ENCODE measurements at regions not wholly inside any gene's neighbourhood (a gene's known extent, or its start where the extent isn't known, plus 50 kb on each side); places are given as distances from the start of the nearest gene placed in this dataset.
"Not testable (repeated sequence)": the region's sequence is repeated elsewhere in the genome, so short reads cannot be mapped to it uniquely, and the experiment has no call there.

GRCh38 chr2:223324402-223324801 is 272.4 kb downstream of the KCNE4 start (continued):
- TF ChIP-seq RELA (CRISPR knock-in tag; IDR thresholded peaks at IDR 0.05; ENCODE audit: borderline replicate concordance): no peak
- no peak for TF ChIP-seq GTF2I (CRISPR knock-in tag; conservative IDR thresholded peaks at IDR 0.05)
- no peak for TF ChIP-seq ETV6 (CRISPR knock-in tag; IDR thresholded peaks at IDR 0.05)

GRCh38 chr2:223328578-223328977 is 273.6 kb downstream of the SCG2 start:
- no peak overlapping the region for H3K27ac Mint-ChIP-seq
- H3K4me3 Mint-ChIP-seq: no peak overlapping the region
- H3K9me3 Mint-ChIP-seq: peaks cover 11% of the 10 kb centered on the region
- peaks cover 7% of the 10 kb centered on the region; the same call in 1 of the 2 replicates for H3K27me3 Mint-ChIP-seq (ENCODE audit: low read depth)
- DNase-seq (ENCODE audit: low spot score) (no peak), ATAC-seq (no peak)
- no peaks in the 10 kb centered on the region for H3K36me3 Mint-ChIP-seq
- TF ChIP-seq ZNF317 (CRISPR knock-in tag; IDR thresholded peaks at IDR 0.05; ENCODE audit: borderline replicate concordance, low read depth): no peak
- CTCF ChIA-PET: no interaction called here
- peaks cover 7% of the 10 kb centered on the region; the same call in 1 of the 2 replicates for H3K4me1 Mint-ChIP-seq
- POLR2A ChIA-PET: no interaction called here

- H3K36me3 Mint-ChIP-seq; H3K4me3 Mint-ChIP-seq; H3K4me1 Mint-ChIP-seq; CTCF ChIA-PET; H3K27me3 Mint-ChIP-seq (ENCODE audit: low read depth); POLR2A ChIA-PET; H3K27ac Mint-ChIP-seq: not testable (repeated sequence)
- ATAC-seq (peak; percentile 82), DNase-seq (ENCODE audit: low spot score) (peak; percentile 69)
- 0 out of 2 replicates have a peak, but pooled peaks have one; percentile 38 for TF ChIP-seq FOXP1 (CRISPR knock-in tag; IDR thresholded peaks at IDR 0.05; ENCODE audit: borderline replicate concordance)
- H3K9me3 Mint-ChIP-seq: peaks cover 14% of the 10 kb centered on the region
These were observed 271.4 kb downstream of the SCG2 start for GRCh38 chr2:223330747-223331146.

DNA sequence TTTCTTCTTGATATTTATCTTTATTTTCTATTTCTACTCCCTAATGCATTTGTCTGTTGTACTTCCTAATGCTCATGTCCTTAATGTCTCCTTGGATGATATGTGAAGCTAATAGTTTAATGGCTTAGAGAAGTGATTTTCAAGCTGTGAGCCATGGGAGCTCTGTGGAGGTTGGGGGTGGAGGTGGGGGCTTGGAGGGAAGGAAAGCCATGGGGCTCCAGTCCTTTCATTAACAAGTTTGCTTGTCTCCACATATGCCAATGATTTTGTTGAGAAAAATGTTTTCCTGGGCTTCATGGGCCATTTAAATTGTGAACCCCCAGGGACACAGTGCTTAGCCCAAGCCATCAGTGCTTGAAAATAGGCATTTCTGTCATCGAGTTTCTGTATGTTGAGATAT is 264.1 kb downstream of the SCG2 start:
- H3K9me3 Mint-ChIP-seq: 0 out of 2 replicates have a peak, but pooled peaks cover 4% of the 10 kb centered on the region
- peaks cover 8% of the 10 kb centered on the region for H3K4me1 Mint-ChIP-seq
- peaks cover 3% of the 10 kb centered on the region; the same call in 1 of the 2 replicates for H3K27me3 Mint-ChIP-seq (ENCODE audit: low read depth)
- CTCF ChIA-PET: interaction anchor here (0.6 to 1.2 kb wide), 2 partner anchors 31 to 318 kb away, joined by 3 read pairs; no protein-coding TSS in a partner anchor
- H3K36me3 Mint-ChIP-seq: no peaks in the 10 kb centered on the region
- no peak for DNase-seq (ENCODE audit: low spot score)
- no peak for ATAC-seq
- TF ChIP-seq AFF4 (CRISPR knock-in tag; IDR thresholded peaks at IDR 0.05; ENCODE audit: borderline replicate concordance) (no peak), ZNF263 (CRISPR knock-in tag; IDR thresholded peaks at IDR 0.05; ENCODE audit: low read depth) (no peak), IRF1 (CRISPR knock-in tag; IDR thresholded peaks at IDR 0.05) (no peak), HMGXB4 (CRISPR knock-in tag; IDR thresholded peaks at IDR 0.05) (no peak), PRRX2 (CRISPR knock-in tag; IDR thresholded peaks at IDR 0.05) (no peak), TEAD4 (CRISPR knock-in tag; IDR thresholded peaks at IDR 0.05) (no peak)
- TF ChIP-seq, protein P1, sequence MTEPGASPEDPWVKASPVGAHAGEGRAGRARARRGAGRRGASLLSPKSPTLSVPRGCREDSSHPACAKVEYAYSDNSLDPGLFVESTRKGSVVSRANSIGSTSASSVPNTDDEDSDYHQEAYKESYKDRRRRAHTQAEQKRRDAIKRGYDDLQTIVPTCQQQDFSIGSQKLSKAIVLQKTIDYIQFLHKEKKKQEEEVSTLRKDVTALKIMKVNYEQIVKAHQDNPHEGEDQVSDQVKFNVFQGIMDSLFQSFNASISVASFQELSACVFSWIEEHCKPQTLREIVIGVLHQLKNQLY (CRISPR knock-in tag; IDR thresholded peaks at IDR 0.05): no peak
- TF ChIP-seq, protein P2, sequence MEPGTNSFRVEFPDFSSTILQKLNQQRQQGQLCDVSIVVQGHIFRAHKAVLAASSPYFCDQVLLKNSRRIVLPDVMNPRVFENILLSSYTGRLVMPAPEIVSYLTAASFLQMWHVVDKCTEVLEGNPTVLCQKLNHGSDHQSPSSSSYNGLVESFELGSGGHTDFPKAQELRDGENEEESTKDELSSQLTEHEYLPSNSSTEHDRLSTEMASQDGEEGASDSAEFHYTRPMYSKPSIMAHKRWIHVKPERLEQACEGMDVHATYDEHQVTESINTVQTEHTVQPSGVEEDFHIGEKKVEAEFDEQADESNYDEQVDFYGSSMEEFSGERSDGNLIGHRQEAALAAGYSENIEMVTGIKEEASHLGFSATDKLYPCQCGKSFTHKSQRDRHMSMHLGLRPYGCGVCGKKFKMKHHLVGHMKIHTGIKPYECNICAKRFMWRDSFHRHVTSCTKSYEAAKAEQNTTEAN (CRISPR knock-in tag; IDR thresholded peaks at IDR 0.05): no peak
- TF ChIP-seq, protein P3, sequence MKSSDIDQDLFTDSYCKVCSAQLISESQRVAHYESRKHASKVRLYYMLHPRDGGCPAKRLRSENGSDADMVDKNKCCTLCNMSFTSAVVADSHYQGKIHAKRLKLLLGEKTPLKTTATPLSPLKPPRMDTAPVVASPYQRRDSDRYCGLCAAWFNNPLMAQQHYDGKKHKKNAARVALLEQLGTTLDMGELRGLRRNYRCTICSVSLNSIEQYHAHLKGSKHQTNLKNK (CRISPR knock-in tag; IDR thresholded peaks at IDR 0.05): no peak
- POLR2A ChIA-PET: interaction anchor here (0.6 kb wide), 1 partner anchor 902 kb away, joined by 3 read pairs; no protein-coding TSS in a partner anchor
- H3K4me3 Mint-ChIP-seq: no peak overlapping the region
- H3K27ac Mint-ChIP-seq: no peak overlapping the region
